HCT116 (cell line): ENCODE measurements at regions not wholly inside any gene's neighbourhood (a gene's known extent, or its start where the extent isn't known, plus 50 kb on each side); places are given as distances from the start of the nearest gene placed in this dataset.

Experiments used
- ATAC-seq: fragments of 200-7000 bp; cut with Tn5 transposase; 2 replicates; pipeline ENCODE4 v1.9.1; 2020; ENCODE audit warnings: mild to moderate bottlenecking, moderate library complexity
- BruUV-seq: library from RNA; stranded (reverse); fragments of 400-500 nt; replicated peaks from 2 replicates; lab custom pipeline; 2021; lab: Mats Ljungman, UMichigan
- CTCF ChIA-PET: fragments of 300-600 bp; sonication (Branson Sonifier 250); formaldehyde crosslinking; loops from one replicate; lab custom pipeline; 2021; ENCODE audit warnings: antibody characterized with exemption; lab: Charles Lee
- POLR2A ChIA-PET: fragments of 300-600, 350-600 bp; sonication (Branson Sonifier 250); formaldehyde crosslinking; loops from one replicate; lab custom pipeline; 2021; ENCODE audit warnings: antibody characterized with exemption; lab: Charles Lee
- RAD21 ChIA-PET, 2 experiments: fragments of 300-600 bp; sonication (Branson Sonifier 250); formaldehyde crosslinking; loops; one replicate each; lab custom pipeline; 2023; ENCODE audit warnings: low total read pairs in 2 of 2; ENCODE audit not compliant: uncharacterized antibody in 2 of 2, unreplicated experiment in 2 of 2, low non-redundant PET in 1 of 2; lab: Charles Lee
- DNase-seq: peaks from one replicate; pipeline ENCODE4 v3.0.0-alpha.2; 2010; ENCODE audit warnings: low read depth, low spot score
- H2AFZ ChIP-seq: fragments of 200-600 bp; shearing (Covaris generic), sonication (generic); 2 replicates; pipeline ENCODE4 v1.6.1; 2017; ENCODE audit warnings: low read depth, mixed run types, mixed read lengths, antibody characterized with exemption, low read length; ENCODE audit not compliant: poor library complexity, severe bottlenecking
- H3K27ac ChIP-seq: 2 replicates; pipeline ENCODE4 v1.5.1; 2012; ENCODE audit warnings: low read depth, low read length
- H3K27me3 ChIP-seq: fragments of 200-600 bp; sonication (generic); 2 replicates; pipeline ENCODE4 v1.6.1; 2016; ENCODE audit warnings: mixed run types, low read length, mixed read lengths; ENCODE audit not compliant: insufficient read depth
- H3K36me3 ChIP-seq, 2 experiments: fragments of 200-500 bp in 1 of 2; fragments of 200-600 bp in 1 of 2; sonication (Bioruptor generic) in 1 of 2; sonication (generic) in 1 of 2; 2 replicates each; pipeline versions ENCODE4 v1.5.1 to v1.6.1; 2014 to 2016; ENCODE audit warnings: low read length in 2 of 2, inconsistent platforms in 1 of 2, mixed read lengths in 1 of 2, mixed run types in 1 of 2; ENCODE audit not compliant: insufficient read depth in 2 of 2, control insufficient read depth in 1 of 2
- H3K4me1 ChIP-seq, 2 experiments: fragments of 200-600 bp in 1 of 2; sonication (generic) in 1 of 2; 2 replicates each; pipeline versions ENCODE4 v1.5.1 to v1.6.1; 2012 to 2017; ENCODE audit warnings: low read length in 2 of 2, inconsistent platforms in 1 of 2, mild to moderate bottlenecking in 1 of 2, mixed read lengths in 1 of 2, mixed run types in 1 of 2, moderate library complexity in 1 of 2; ENCODE audit not compliant: insufficient read depth in 2 of 2, control insufficient read depth in 1 of 2
- H3K4me2 ChIP-seq: fragments of 200-600 bp; sonication (generic); 2 replicates; pipeline ENCODE4 v1.6.1; 2017; ENCODE audit warnings: mixed run types, low read length, mixed read lengths
- H3K4me3 ChIP-seq, 2 experiments: fragments of 200-600 bp in 1 of 2; sonication (generic) in 1 of 2; replicated peaks in 1 of 2; 2 replicates each; pipeline ENCODE4 v1.5.1; 2011 to 2016; ENCODE audit warnings: low read length in 2 of 2, control low read depth in 1 of 2, low read depth in 1 of 2, mild to moderate bottlenecking in 1 of 2, mixed read lengths in 1 of 2, mixed run types in 1 of 2
- H3K79me2 ChIP-seq: fragments of 200-600 bp; sonication (generic); 2 replicates; pipeline ENCODE4 v1.6.1; 2017; ENCODE audit warnings: mild to moderate bottlenecking, mixed run types, low read length, moderate library complexity, mixed read lengths; ENCODE audit not compliant: insufficient read depth
- H3K9ac ChIP-seq: fragments of 200-600 bp; sonication (generic); 2 replicates; pipeline ENCODE4 v1.6.1; 2016; ENCODE audit warnings: low read length, mixed read lengths
- H3K9me2 ChIP-seq: fragments of 200-600 bp; sonication (generic), shearing (Covaris generic); 2 replicates; pipeline ENCODE4 v1.6.1; 2017; ENCODE audit warnings: mixed run types, mild to moderate bottlenecking, moderate library complexity; ENCODE audit not compliant: insufficient read depth
- H3K9me3 ChIP-seq, 2 experiments: fragments of 200-500 bp in 1 of 2; fragments of 200-600 bp in 1 of 2; sonication (Bioruptor generic) in 1 of 2; sonication (generic) in 1 of 2; 2 replicates each; pipeline ENCODE4 v1.6.1; 2014 to 2017; ENCODE audit warnings: low read length in 2 of 2, mixed read lengths in 2 of 2, inconsistent platforms in 1 of 2, low read depth in 1 of 2, mild to moderate bottlenecking in 1 of 2, mixed run types in 1 of 2, moderate library complexity in 1 of 2; ENCODE audit not compliant: control insufficient read depth in 1 of 2, insufficient read depth in 1 of 2
- H4K20me1 ChIP-seq: fragments of 200-600 bp; sonication (generic), shearing (Covaris generic); 2 replicates; pipeline ENCODE4 v1.6.1; 2017; ENCODE audit warnings: mixed run types, mild to moderate bottlenecking, moderate library complexity; ENCODE audit not compliant: insufficient read depth
- CBX3 ChIP-seq: IDR thresholded peaks from 2 replicates; pipeline ENCODE4 v1.6.1; 2012; ENCODE audit warnings: low read depth
- CTCF ChIP-seq, 3 experiments: fragments of 200-600 bp in 1 of 3; sonication (generic) in 1 of 3; IDR thresholded peaks in 2 of 3; conservative IDR thresholded peaks in 1 of 3; 2 replicates each; pipeline ENCODE4 v1.5.1; 2012 to 2017; ENCODE audit warnings: low read depth in 2 of 3, low read length in 2 of 3, antibody characterized with exemption in 1 of 3, borderline replicate concordance in 1 of 3, control low read depth in 1 of 3, mild to moderate bottlenecking in 1 of 3, mixed read lengths in 1 of 3, mixed run types in 1 of 3, moderate library complexity in 1 of 3; ENCODE audit not compliant: insufficient read depth in 1 of 3
- EGR1 ChIP-seq: IDR thresholded peaks from 2 replicates; pipeline ENCODE4 v1.6.1; 2012; ENCODE audit warnings: low read depth
- EZH2phosphoT487 ChIP-seq: fragments of 200-600 bp; IDR thresholded peaks from 2 replicates; pipeline ENCODE4 v1.6.1; 2018; ENCODE audit warnings: antibody characterized with exemption, borderline replicate concordance
- FOSL1 ChIP-seq: IDR thresholded peaks from 2 replicates; pipeline ENCODE4 v1.6.1; 2012; ENCODE audit warnings: low read depth
- JUND ChIP-seq: IDR thresholded peaks from 2 replicates; pipeline ENCODE4 v1.6.1; 2012
- MAX ChIP-seq: IDR thresholded peaks from 2 replicates; pipeline ENCODE4 v1.6.1; 2012
- POLR2AphosphoS5 ChIP-seq: IDR thresholded peaks from 2 replicates; pipeline ENCODE4 v1.6.1; 2011; ENCODE audit warnings: mild to moderate bottlenecking, low read depth, low read length, moderate library complexity
- RAD21 ChIP-seq: IDR thresholded peaks from 2 replicates; pipeline ENCODE4 v1.6.1; 2012; ENCODE audit warnings: low read depth, mild to moderate bottlenecking
- SIN3A ChIP-seq: IDR thresholded peaks from 2 replicates; pipeline ENCODE4 v1.6.1; 2012; ENCODE audit warnings: low read depth
- TCF7L2 ChIP-seq: IDR thresholded peaks from 2 replicates; pipeline ENCODE4 v1.7.0; 2011; ENCODE audit warnings: borderline replicate concordance, inconsistent platforms; ENCODE audit not compliant: insufficient read depth, insufficient read length; ENCODE audit errors: extremely low read depth
- ZFX ChIP-seq: fragments of 450-650 bp; IDR thresholded peaks from 2 replicates; pipeline ENCODE4 v1.6.1; 2017
- ZNF274 ChIP-seq: fragments of 200-500 bp; sonication (Bioruptor generic); IDR thresholded peaks from 2 replicates; pipeline ENCODE4 v1.6.1; 2014; ENCODE audit warnings: mild to moderate bottlenecking, low read depth, low read length, inconsistent platforms
- intact Hi-C: fragments of 100-400 bp; cut with micrococcal nuclease; formaldehyde crosslinking; loops from 2 replicates; pipeline ENCODE4 v1.10.0; 2022
- TF ChIP-seq, protein P1 (sequence below): IDR thresholded peaks from 2 replicates; pipeline ENCODE4 v1.6.1; 2012

DNA sequence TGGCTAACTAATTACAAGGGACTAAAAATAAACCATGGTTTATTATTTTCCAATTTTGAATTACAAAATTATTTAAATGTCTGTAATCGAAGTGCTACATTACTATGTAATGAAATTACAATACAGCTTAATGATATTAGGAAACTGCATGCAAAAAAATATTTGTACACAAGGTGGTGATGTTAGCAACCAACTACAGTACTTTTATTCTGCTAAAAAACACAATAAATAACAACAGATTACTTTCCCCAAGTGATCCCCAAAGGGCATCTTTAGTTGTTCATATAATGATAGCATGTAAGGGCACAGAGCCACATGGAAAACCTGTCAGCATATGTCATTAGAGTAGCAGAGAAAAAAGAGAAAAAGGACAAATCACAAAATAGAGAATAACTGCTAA lies 147.5 kb upstream of the SOX2 start:
- Histone ChIP-seq H3K27ac (no peak overlapping the region), H3K79me2 (no peaks in the 10 kb centered on the region), H3K27me3 (peaks cover 54% of the 10 kb centered on the region), H3K4me3 (no peak overlapping the region), H3K4me2 (no peak overlapping the region)
- ATAC-seq, result no peak
- RAD21 ChIA-PET, result no interaction called here
- intact Hi-C loops, result loop anchor here (10.0 kb wide), 2 partner anchors 691 to 1051 kb away; no protein-coding TSS in a partner anchor
- TF ChIP-seq CBX3 (no peak), SIN3A (no peak), RAD21 (peak; percentile 23; the same call in 1 of the 2 replicates), JUND (no peak), MAX (no peak), TCF7L2 (no peak), EZH2phosphoT487 (no peak), CTCF (IDR thresholded peaks at IDR 0.05 in 2 of 3, conservative IDR thresholded peaks at IDR 0.05 in 1 of 3; ENCODE audit: borderline replicate concordance in 1 of 3, insufficient read depth in 1 of 3, low read depth in 2 of 3, low read length in 2 of 3) (peak in 1 of 3 experiments; percentile 7; a peak in 1 of 6 replicates), ZNF274 (no peak), ZFX (no peak), FOSL1 (no peak), EGR1 (no peak), POLR2AphosphoS5 (no peak)
- TF ChIP-seq, protein P1, sequence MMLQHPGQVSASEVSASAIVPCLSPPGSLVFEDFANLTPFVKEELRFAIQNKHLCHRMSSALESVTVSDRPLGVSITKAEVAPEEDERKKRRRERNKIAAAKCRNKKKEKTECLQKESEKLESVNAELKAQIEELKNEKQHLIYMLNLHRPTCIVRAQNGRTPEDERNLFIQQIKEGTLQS, result no peak
- TF ChIP-seq, all 23 proteins: peak for 2
- no peak for DNase-seq
- ChIA-PET POLR2A (interaction anchor here (0.7 to 0.9 kb wide), 2 partner anchors 46 to 136 kb away, joined by 3 to 4 read pairs; no protein-coding TSS in a partner anchor), CTCF (interaction anchor here (2.1 kb wide), 1 partner anchor 137 kb away, joined by 22 read pairs; no protein-coding TSS in a partner anchor)
- Histone ChIP-seq H4K20me1 (no peaks in the 10 kb centered on the region), H3K9me2 (no peaks in the 10 kb centered on the region), H3K9ac (no peak overlapping the region), H3K4me1 (no peaks in the 10 kb centered on the region), H2AFZ (no peak overlapping the region), H3K36me3 (no peaks in the 10 kb centered on the region), H3K9me3 (no peaks in the 10 kb centered on the region)
- no TSS peak for BruUV-seq
